Endothelial cell of umbilical vein (primary cell): ENCODE measurements at regions not wholly inside any gene's neighbourhood (a gene's known extent, or its start where the extent isn't known, plus 50 kb on each side); places are given as distances from the start of the nearest gene placed in this dataset.

Experiments used
- BruUV-seq: library from RNA; stranded (reverse); fragments of 400-500 nt; replicated peaks from 2 replicates; lab custom pipeline; 2021; lab: Mats Ljungman, UMichigan
- CTCF ChIA-PET: fragments of 300-600, 350-600 bp; sonication (Branson Sonifier 250); formaldehyde crosslinking; loops from one replicate; lab custom pipeline; 2021; ENCODE audit warnings: antibody characterized with exemption, inconsistent platforms; lab: Charles Lee
- POLR2A ChIA-PET: fragments of 300-600, 350-600 bp; sonication (Branson Sonifier 250); formaldehyde crosslinking; loops from one replicate; lab custom pipeline; 2021; ENCODE audit warnings: antibody characterized with exemption, inconsistent platforms; lab: Charles Lee
- DNase-seq: peaks from one replicate; pipeline ENCODE4 v3.0.0-alpha.2; 2011; ENCODE audit warnings: low read depth, low spot score
- FAIRE-seq: peaks from 2 replicates; lab custom pipeline; 2011; peaks lifted over from hg19 to GRCh38; lab: Jason Lieb, UNC
- H2AFZ ChIP-seq: 2 replicates; pipeline ENCODE4 v1.6.0; 2012; ENCODE audit warnings: low read depth, low read length, control low read depth, inconsistent platforms
- H3K27ac ChIP-seq: 2 replicates; pipeline ENCODE4 v1.5.1; 2011; ENCODE audit warnings: low read depth, mild to moderate bottlenecking, control low read depth, low read length, moderate library complexity; ENCODE audit not compliant: insufficient read depth
- H3K27me3 ChIP-seq, 2 experiments: 2 replicates each; pipeline versions ENCODE4 v1.6.0 to v1.6.1; 2011; ENCODE audit warnings: low read length in 2 of 2, mixed read lengths in 1 of 2; ENCODE audit not compliant: control insufficient read depth in 2 of 2, insufficient read depth in 2 of 2
- H3K36me3 ChIP-seq, 2 experiments: 2 replicates in 1 of 2; 3 replicates in 1 of 2; pipeline ENCODE4 v1.5.1; 2011; ENCODE audit warnings: low read length in 2 of 2, mild to moderate bottlenecking in 1 of 2, moderate library complexity in 1 of 2; ENCODE audit not compliant: control insufficient read depth in 2 of 2, insufficient read depth in 2 of 2; ENCODE audit errors: extremely low read depth in 1 of 2
- H3K4me1 ChIP-seq: 3 replicates; pipeline ENCODE4 v1.5.1; 2011; ENCODE audit warnings: mild to moderate bottlenecking, low read length; ENCODE audit not compliant: control insufficient read depth, insufficient read depth; ENCODE audit errors: extremely low read depth
- H3K4me2 ChIP-seq: 2 replicates; pipeline ENCODE4 v1.6.1; 2011; ENCODE audit warnings: low read length, control low read depth, mixed read lengths; ENCODE audit not compliant: insufficient read depth
- H3K4me3 ChIP-seq, 3 experiments: fragments of 200-600 bp in 1 of 3; sonication (generic), shearing (Covaris generic) in 1 of 3; replicated peaks in 1 of 3; 2 replicates each; pipeline ENCODE4 v1.5.1; 2011 to 2016; ENCODE audit warnings: control low read depth in 3 of 3, low read length in 3 of 3, mild to moderate bottlenecking in 2 of 3, inconsistent platforms in 1 of 3, low read depth in 1 of 3, moderate library complexity in 1 of 3; ENCODE audit not compliant: insufficient read depth in 1 of 3
- H3K79me2 ChIP-seq: 2 replicates; pipeline ENCODE4 v1.6.0; 2012; ENCODE audit warnings: low read length, inconsistent platforms; ENCODE audit not compliant: control insufficient read depth, insufficient read depth
- H3K9ac ChIP-seq: replicated peaks from 2 replicates; pipeline ENCODE3; 2011; ENCODE audit warnings: low read length, control low read depth; ENCODE audit not compliant: insufficient read depth; ENCODE audit errors: extremely low read depth
- H3K9me1 ChIP-seq: replicated peaks from 3 replicates; pipeline ENCODE4 v1.6.0; 2011; ENCODE audit warnings: mild to moderate bottlenecking, low read length; ENCODE audit not compliant: control insufficient read depth, insufficient read depth; ENCODE audit errors: extremely low read depth
- H3K9me3 ChIP-seq: replicated peaks from 2 replicates; pipeline ENCODE4 v1.5.1; 2012; ENCODE audit warnings: low read length, inconsistent platforms; ENCODE audit not compliant: control insufficient read depth, insufficient read depth
- H4K20me1 ChIP-seq: replicated peaks from 2 replicates; pipeline ENCODE3; 2011; ENCODE audit warnings: mild to moderate bottlenecking, low read length; ENCODE audit not compliant: control insufficient read depth, insufficient read depth; ENCODE audit errors: extremely low read depth
- EZH2 ChIP-seq: IDR thresholded peaks from 2 replicates; pipeline ENCODE4 v1.6.1; 2012; ENCODE audit warnings: borderline replicate concordance, low read depth, mild to moderate bottlenecking, moderate library complexity, low read length, inconsistent platforms; ENCODE audit not compliant: severe bottlenecking
- FOS ChIP-seq: IDR thresholded peaks from 2 replicates; pipeline ENCODE4 v1.6.1; 2011; ENCODE audit warnings: mild to moderate bottlenecking, low read length, moderate library complexity, borderline replicate concordance; ENCODE audit not compliant: insufficient read depth
- GATA2 ChIP-seq: IDR thresholded peaks from 2 replicates; pipeline ENCODE4 v1.7.0; 2011; ENCODE audit warnings: low read depth, mild to moderate bottlenecking, moderate library complexity, mixed read lengths, low read length; ENCODE audit not compliant: insufficient read length, insufficient read depth
- JUN ChIP-seq: IDR thresholded peaks from 2 replicates; pipeline ENCODE4 v1.6.1; 2011; ENCODE audit warnings: borderline replicate concordance, low read depth; ENCODE audit not compliant: insufficient read length, insufficient read depth
- MAX ChIP-seq: IDR thresholded peaks from 2 replicates; pipeline ENCODE4 v1.6.1; 2011; ENCODE audit not compliant: insufficient read depth, insufficient read length
- MYC ChIP-seq: IDR thresholded peaks from one replicate; pipeline ENCODE4 v1.6.1; 2011; ENCODE audit warnings: mild to moderate bottlenecking, low read depth, low read length
- POLR2A ChIP-seq: IDR thresholded peaks from 2 replicates; pipeline ENCODE4 v1.6.1; 2012; ENCODE audit warnings: low read depth, mild to moderate bottlenecking, control low read depth, low read length
- POLR2AphosphoS5 ChIP-seq: IDR thresholded peaks from 2 replicates; pipeline ENCODE4 v1.6.1; 2012; ENCODE audit warnings: low read depth, mild to moderate bottlenecking, control low read depth, low read length, moderate library complexity; ENCODE audit not compliant: insufficient read depth
- dilution Hi-C: fragments of 300-500 bp; cut with MboI; formaldehyde crosslinking; loops from one replicate; pipeline ENCODE4 v1.15.0; 2019; ENCODE audit warnings: low sequenced_read_pairs; ENCODE audit not compliant: extremely low pct_ligation_motif_present
- intact Hi-C: fragments of 100-400 bp; cut with micrococcal nuclease; formaldehyde crosslinking; loops from one replicate; pipeline ENCODE4 v1.10.0; 2022
- TF ChIP-seq, protein P1 (sequence below), 2 donors: IDR thresholded peaks; 1 replicate in 1 of 2; 2 replicates in 1 of 2; pipeline ENCODE4 v1.5.1; 2011; ENCODE audit warnings: low read length in 2 of 2, mild to moderate bottlenecking in 2 of 2, moderate library complexity in 2 of 2, control low read depth in 1 of 2, inconsistent platforms in 1 of 2, low read depth in 1 of 2; ENCODE audit not compliant: insufficient read depth in 1 of 2; ENCODE audit errors: extremely low read depth in 1 of 2

- H3K4me3 ChIP-seq: no peak overlapping the region
- no peaks in the 10 kb centered on the region for H3K79me2 ChIP-seq
- H3K9me1 ChIP-seq: no peaks in the 10 kb centered on the region
- DNase-seq: no peak
- no peaks in the 10 kb centered on the region for H4K20me1 ChIP-seq
- H3K4me2 ChIP-seq: no peak overlapping the region
- H3K27ac ChIP-seq: no peak overlapping the region
- no peak overlapping the region for H2AFZ ChIP-seq
- no peaks in the 10 kb centered on the region for H3K27me3 ChIP-seq
- intact Hi-C loops: no loop called here
- FAIRE-seq: no peak
- no TSS peak for BruUV-seq
- no peaks in the 10 kb centered on the region for H3K9me3 ChIP-seq
- H3K4me1 ChIP-seq: no peaks in the 10 kb centered on the region
- TF ChIP-seq MYC (no peak), JUN (no peak), EZH2 (no peak), FOS (no peak)
- ChIA-PET CTCF (interaction anchor here (0.7 kb wide), 1 partner anchor 222 kb away, joined by 3 read pairs; no protein-coding TSS in a partner anchor), POLR2A (no interaction called here)
- H3K9ac ChIP-seq: no peak overlapping the region
- dilution Hi-C loops: no loop called here
- no peaks in the 10 kb centered on the region for H3K36me3 ChIP-seq
Measured at GRCh38 chr13:72405441-72405840, 322.0 kb downstream of the MZT1 start.

DNA sequence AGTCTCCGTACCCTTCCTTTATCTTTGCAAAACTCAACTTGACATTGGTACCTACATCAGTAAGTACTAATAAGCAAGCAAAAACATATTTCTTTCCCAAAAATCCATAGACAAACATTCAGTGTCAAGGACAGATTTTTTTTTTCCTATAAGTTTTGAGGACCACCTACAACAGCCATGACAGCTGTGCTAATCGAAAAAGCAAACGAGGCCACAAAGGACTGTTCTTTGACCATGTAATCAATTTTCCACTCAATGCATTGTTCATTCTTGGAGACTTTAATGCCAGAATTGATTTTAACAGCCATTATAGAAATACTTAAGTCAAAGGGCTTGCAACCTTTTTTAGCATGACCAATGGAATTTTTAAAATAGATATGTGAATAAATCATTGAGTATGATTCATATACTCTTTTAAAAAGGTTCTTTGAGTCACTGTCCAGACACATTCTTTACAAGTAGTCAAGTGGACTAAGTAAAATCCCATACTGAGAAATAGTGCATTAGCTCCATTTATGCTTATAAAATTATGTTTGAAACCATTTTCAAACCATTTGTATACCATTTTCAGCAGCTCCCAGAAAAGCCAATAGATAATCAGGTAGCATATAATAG, 323.9 kb downstream of the MZT1 start:
- no peak for FAIRE-seq
- Histone ChIP-seq H3K9ac (no peak overlapping the region), H3K27me3 (no peaks in the 10 kb centered on the region), H3K4me3 (no peak overlapping the region), H3K9me3 (no peaks in the 10 kb centered on the region), H3K4me2 (no peak overlapping the region), H4K20me1 (no peaks in the 10 kb centered on the region), H3K27ac (no peak overlapping the region), H3K36me3 (no peaks in the 10 kb centered on the region), H3K4me1 (no peaks in the 10 kb centered on the region), H3K9me1 (no peaks in the 10 kb centered on the region), H2AFZ (no peak overlapping the region), H3K79me2 (no peaks in the 10 kb centered on the region)
- intact Hi-C loops (no loop called here), dilution Hi-C loops (no loop called here)
- POLR2A ChIA-PET: no interaction called here
- CTCF ChIA-PET: no interaction called here
- DNase-seq: no peak
- no peak for TF ChIP-seq FOS
- TF ChIP-seq JUN: no peak
- TF ChIP-seq EZH2: no peak
- no peak for TF ChIP-seq MAX
- TF ChIP-seq MYC: no peak
- TF ChIP-seq, protein P1, sequence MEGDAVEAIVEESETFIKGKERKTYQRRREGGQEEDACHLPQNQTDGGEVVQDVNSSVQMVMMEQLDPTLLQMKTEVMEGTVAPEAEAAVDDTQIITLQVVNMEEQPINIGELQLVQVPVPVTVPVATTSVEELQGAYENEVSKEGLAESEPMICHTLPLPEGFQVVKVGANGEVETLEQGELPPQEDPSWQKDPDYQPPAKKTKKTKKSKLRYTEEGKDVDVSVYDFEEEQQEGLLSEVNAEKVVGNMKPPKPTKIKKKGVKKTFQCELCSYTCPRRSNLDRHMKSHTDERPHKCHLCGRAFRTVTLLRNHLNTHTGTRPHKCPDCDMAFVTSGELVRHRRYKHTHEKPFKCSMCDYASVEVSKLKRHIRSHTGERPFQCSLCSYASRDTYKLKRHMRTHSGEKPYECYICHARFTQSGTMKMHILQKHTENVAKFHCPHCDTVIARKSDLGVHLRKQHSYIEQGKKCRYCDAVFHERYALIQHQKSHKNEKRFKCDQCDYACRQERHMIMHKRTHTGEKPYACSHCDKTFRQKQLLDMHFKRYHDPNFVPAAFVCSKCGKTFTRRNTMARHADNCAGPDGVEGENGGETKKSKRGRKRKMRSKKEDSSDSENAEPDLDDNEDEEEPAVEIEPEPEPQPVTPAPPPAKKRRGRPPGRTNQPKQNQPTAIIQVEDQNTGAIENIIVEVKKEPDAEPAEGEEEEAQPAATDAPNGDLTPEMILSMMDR (IDR thresholded peaks at IDR 0.05; ENCODE audit: extremely low read depth in 1 of 2, insufficient read depth in 1 of 2, low read depth in 1 of 2, low read length in 2 of 2): no peak
- no peak for TF ChIP-seq POLR2AphosphoS5
- no peak for TF ChIP-seq GATA2
- TF ChIP-seq POLR2A: no peak
- no TSS peak for BruUV-seq
